ENCODE measurements at regions not wholly inside any gene's neighbourhood (a gene's known extent, or its start where the extent isn't known, plus 50 kb on each side); places are given as distances from the start of the nearest gene placed in this dataset.

- TF ChIP-seq FOXK2 (IDR thresholded peaks at IDR 0.05) (no peak), LEF1 (IDR thresholded peaks at IDR 0.05; ENCODE audit: borderline replicate concordance) (no peak), FOXM1 (IDR thresholded peaks at IDR 0.05; ENCODE audit: borderline replicate concordance) (no peak), PKNOX1 (IDR thresholded peaks at IDR 0.05) (no peak), FOXA1 (IDR thresholded peaks at IDR 0.05) (no peak), SUZ12 (IDR thresholded peaks at IDR 0.05) (no peak), ARNT (IDR thresholded peaks at IDR 0.05) (no peak), BHLHE40 (IDR thresholded peaks at IDR 0.05; ENCODE audit: borderline replicate concordance) (no peak), ELF4 (IDR thresholded peaks at IDR 0.05) (no peak), HDGF (IDR thresholded peaks at IDR 0.05; ENCODE audit: borderline replicate concordance) (no peak), NFRKB (IDR thresholded peaks at IDR 0.05) (no peak), SP1 (IDR thresholded peaks at IDR 0.05) (no peak), L3MBTL2 (conservative IDR thresholded peaks at IDR 0.05) (no peak), CTBP1 (IDR thresholded peaks at IDR 0.05; ENCODE audit: borderline replicate concordance) (no peak)
These were observed 170.5 kb downstream of the AREG start for GRCh38 chr4:74615411-74615810.
